ENCODE measurements at regions not wholly inside any gene's neighbourhood (a gene's known extent, or its start where the extent isn't known, plus 50 kb on each side); places are given as distances from the start of the nearest gene placed in this dataset.

DNA sequence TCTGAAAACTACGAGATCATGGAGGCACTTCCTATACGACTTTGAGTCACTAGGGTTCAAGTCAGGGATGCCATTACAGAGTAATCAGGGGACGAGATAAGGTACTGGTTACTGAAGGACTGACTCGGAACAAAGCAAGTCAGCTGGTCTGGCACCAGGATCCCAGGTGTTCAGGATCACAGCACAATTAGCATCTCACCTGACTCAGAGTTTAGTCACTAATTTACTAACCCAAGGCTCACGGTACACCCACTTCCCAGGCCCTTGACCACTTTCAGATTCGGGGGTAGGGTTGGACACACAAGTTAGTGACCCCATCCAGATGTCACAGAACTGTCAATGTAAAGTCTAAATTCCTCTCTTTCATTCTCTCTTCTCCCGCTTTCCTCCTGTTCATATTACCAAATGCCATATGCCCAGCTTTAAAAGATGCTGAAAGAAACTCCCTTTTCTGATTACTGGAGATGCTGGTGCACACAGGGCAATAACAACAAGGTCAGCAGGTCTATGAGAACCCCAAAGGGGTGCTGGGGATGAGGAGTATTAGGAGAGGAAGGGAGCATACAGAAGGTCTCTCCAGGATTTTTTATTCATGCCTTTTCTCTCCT is 657.8 kb downstream of the TLE1 start:
- dilution Hi-C loops (cut with MboI; ENCODE audit: extremely low pct_ligation_motif_present, low sequenced_read_pairs): no loop called here
- Histone ChIP-seq H3K27me3 (ENCODE audit: control insufficient read depth in 2 of 2, insufficient read depth in 2 of 2, low read length in 2 of 2) (no peaks in the 10 kb centered on the region), H3K9me3 (replicated peaks; ENCODE audit: control insufficient read depth, insufficient read depth, low read length) (no peaks in the 10 kb centered on the region), H3K4me2 (ENCODE audit: insufficient read depth, low read length) (no peak overlapping the region), H3K4me1 (ENCODE audit: control insufficient read depth, extremely low read depth, insufficient read depth, low read length) (peaks cover 6% of the 10 kb centered on the region), H2AFZ (ENCODE audit: low read depth, low read length) (no peak overlapping the region), H3K36me3 (ENCODE audit: control insufficient read depth in 2 of 2, extremely low read depth in 1 of 2, insufficient read depth in 2 of 2, low read length in 2 of 2) (no peaks in the 10 kb centered on the region), H4K20me1 (replicated peaks; ENCODE audit: control insufficient read depth, extremely low read depth, insufficient read depth, low read length) (no peaks in the 10 kb centered on the region), H3K9me1 (replicated peaks; ENCODE audit: control insufficient read depth, extremely low read depth, insufficient read depth, low read length) (no peaks in the 10 kb centered on the region), H3K9ac (replicated peaks; ENCODE audit: extremely low read depth, insufficient read depth, low read length) (no peak overlapping the region), H3K4me3 (replicated peaks in 1 of 3; ENCODE audit: insufficient read depth in 1 of 3, low read depth in 1 of 3, low read length in 3 of 3) (no peak overlapping the region), H3K79me2 (ENCODE audit: control insufficient read depth, insufficient read depth, low read length) (no peaks in the 10 kb centered on the region), H3K27ac (ENCODE audit: insufficient read depth, low read depth, low read length) (no peak overlapping the region)
- POLR2A ChIA-PET: no interaction called here
- CTCF ChIA-PET: no interaction called here
- DNase-seq (ENCODE audit: low read depth, low spot score): no peak
- intact Hi-C loops (cut with micrococcal nuclease): no loop called here
- BruUV-seq (replicated peaks): no TSS peak
- no peak for FAIRE-seq
- TF ChIP-seq, protein P1, sequence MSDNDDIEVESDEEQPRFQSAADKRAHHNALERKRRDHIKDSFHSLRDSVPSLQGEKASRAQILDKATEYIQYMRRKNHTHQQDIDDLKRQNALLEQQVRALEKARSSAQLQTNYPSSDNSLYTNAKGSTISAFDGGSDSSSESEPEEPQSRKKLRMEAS (IDR thresholded peaks at IDR 0.05; ENCODE audit: insufficient read depth, insufficient read length): no peak
- TF ChIP-seq MYC (IDR thresholded peaks at IDR 0.05; ENCODE audit: low read depth, low read length): no peak
- no peak for TF ChIP-seq POLR2AphosphoS5 (IDR thresholded peaks at IDR 0.05; ENCODE audit: insufficient read depth, low read depth, low read length)
- no peak for TF ChIP-seq EZH2 (IDR thresholded peaks at IDR 0.05; ENCODE audit: borderline replicate concordance, low read depth, low read length, severe bottlenecking)
- no peak for TF ChIP-seq POLR2A (IDR thresholded peaks at IDR 0.05; ENCODE audit: low read depth, low read length)
- no peak for TF ChIP-seq JUN (IDR thresholded peaks at IDR 0.05; ENCODE audit: borderline replicate concordance, insufficient read depth, insufficient read length, low read depth)
- TF ChIP-seq FOS (IDR thresholded peaks at IDR 0.05; ENCODE audit: borderline replicate concordance, insufficient read depth, low read length): no peak
- TF ChIP-seq, protein P2, sequence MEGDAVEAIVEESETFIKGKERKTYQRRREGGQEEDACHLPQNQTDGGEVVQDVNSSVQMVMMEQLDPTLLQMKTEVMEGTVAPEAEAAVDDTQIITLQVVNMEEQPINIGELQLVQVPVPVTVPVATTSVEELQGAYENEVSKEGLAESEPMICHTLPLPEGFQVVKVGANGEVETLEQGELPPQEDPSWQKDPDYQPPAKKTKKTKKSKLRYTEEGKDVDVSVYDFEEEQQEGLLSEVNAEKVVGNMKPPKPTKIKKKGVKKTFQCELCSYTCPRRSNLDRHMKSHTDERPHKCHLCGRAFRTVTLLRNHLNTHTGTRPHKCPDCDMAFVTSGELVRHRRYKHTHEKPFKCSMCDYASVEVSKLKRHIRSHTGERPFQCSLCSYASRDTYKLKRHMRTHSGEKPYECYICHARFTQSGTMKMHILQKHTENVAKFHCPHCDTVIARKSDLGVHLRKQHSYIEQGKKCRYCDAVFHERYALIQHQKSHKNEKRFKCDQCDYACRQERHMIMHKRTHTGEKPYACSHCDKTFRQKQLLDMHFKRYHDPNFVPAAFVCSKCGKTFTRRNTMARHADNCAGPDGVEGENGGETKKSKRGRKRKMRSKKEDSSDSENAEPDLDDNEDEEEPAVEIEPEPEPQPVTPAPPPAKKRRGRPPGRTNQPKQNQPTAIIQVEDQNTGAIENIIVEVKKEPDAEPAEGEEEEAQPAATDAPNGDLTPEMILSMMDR (IDR thresholded peaks at IDR 0.05; ENCODE audit: extremely low read depth in 1 of 2, insufficient read depth in 1 of 2, low read depth in 1 of 2, low read length in 2 of 2): no peak
- no peak for TF ChIP-seq GATA2 (IDR thresholded peaks at IDR 0.05; ENCODE audit: insufficient read depth, insufficient read length, low read depth, low read length)
